ENCODE measurements at regions not wholly inside any gene's neighbourhood (a gene's known extent, or its start where the extent isn't known, plus 50 kb on each side); places are given as distances from the start of the nearest gene placed in this dataset.
"Not testable (repeated sequence)": the region's sequence is repeated elsewhere in the genome, so short reads cannot be mapped to it uniquely, and the experiment has no call there.

DNA sequence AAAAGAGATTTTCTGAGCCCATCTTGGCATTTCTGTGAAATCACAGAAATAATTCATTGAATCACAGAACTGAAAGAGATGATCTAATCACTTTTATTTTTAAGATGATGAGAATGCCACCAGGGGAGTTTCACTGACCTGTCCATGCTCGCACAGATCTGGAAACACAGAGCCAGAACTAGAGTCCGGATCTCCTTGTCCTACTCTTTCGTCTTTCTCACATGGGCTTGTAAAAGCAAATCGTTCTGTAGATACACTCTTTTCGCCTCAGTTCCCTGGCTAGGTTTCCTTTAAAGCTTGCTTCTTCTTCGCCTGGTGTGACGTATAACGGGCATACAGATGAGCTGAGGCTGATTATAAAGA, 122.5 kb upstream of the SPRED1 start:
- no peak for DNase-seq

DNA sequence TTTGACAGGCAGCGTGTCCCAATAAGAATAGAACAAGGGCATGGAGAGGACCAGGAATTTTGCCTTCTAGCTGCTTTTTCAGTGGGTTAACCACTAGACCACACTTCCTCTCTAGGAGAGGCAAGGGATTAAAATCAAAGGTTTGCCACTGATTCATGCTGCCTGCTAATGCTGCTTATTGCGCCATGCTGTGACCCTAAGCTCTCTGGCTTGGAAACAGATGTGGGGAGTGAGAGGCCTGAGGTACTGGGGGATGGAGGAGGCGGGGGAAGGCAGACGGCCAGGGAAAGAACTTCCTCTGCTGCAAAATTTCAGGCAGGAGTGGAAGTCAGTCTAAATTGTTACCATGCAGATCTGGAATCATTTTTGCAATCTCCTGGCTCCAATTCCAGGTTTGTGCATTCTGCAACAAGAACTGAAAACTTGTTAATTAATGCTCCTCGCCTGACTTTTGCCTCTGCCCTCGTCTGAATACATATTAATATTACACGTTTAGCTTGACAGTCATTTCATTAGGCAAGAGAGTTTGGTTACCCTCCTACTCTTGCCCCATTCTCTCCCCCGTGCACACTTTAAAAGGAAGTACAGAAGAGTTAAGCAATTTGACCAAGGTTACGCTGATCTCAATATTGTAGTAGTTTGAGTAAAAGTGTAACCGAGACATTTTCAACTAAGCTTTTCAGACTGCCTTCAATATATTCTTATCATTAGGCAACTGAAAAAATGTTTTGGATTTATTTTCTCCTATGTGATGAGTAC, 121.7 kb upstream of the SPRED1 start:
- DNase-seq, result no peak

GRCh38 chr15:38134252-38134651, 118.4 kb upstream of the SPRED1 start:
- no peak for DNase-seq

- not testable (repeated sequence) for DNase-seq
Measured at GRCh38 chr15:38142195-38142594, 110.4 kb upstream of the SPRED1 start.

- DNase-seq, result no peak
Measured at GRCh38 chr15:38144921-38145320, 107.7 kb upstream of the SPRED1 start.

DNA sequence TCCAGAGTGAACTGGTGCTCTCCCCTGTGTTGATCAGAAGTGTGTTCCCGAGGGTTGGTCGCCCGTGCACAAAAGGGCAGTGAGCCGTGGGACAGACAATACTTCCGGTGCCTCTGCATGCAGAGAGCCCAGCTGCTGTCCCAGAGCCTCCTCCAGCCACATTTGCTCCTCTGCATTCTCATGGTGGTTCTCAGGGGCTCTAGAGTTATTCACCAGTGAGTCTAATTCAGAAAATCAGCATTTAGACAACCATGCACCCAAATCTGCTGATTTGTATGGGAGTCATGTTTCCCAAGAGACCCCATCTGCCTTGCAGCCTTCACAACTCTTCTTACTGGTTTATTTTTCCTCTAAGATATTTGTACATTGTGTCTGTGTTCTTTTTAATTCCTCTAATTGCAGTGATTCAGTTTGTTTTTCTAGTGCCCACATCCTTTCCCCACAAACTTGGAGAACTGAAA, 107.0 kb upstream of the SPRED1 start:
- DNase-seq, result no peak

- DNase-seq, result no peak
Measured at GRCh38 chr15:38147246-38147645, 105.4 kb upstream of the SPRED1 start.

DNA sequence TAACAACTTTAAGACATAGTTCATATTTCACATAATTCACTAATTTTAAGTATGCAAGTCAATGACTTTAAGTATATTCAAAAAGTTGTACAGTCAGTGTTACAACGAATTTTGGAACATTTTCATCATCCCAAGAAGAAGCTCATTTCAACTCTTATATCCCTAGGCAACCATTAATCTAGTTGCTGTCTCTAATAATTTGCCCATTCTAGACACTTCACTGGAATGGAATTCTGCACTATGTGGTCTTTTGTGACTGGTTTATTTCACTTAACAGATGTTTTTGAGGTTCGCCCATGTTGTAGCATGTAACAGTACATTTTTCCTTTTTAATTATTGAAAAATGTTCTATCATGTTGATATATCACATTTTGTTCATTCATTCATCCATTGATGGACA, 104.2 kb upstream of the SPRED1 start:
- no peak for DNase-seq

GRCh38 chr15:38149315-38149714, 103.3 kb upstream of the SPRED1 start:
- DNase-seq, result no peak

DNA sequence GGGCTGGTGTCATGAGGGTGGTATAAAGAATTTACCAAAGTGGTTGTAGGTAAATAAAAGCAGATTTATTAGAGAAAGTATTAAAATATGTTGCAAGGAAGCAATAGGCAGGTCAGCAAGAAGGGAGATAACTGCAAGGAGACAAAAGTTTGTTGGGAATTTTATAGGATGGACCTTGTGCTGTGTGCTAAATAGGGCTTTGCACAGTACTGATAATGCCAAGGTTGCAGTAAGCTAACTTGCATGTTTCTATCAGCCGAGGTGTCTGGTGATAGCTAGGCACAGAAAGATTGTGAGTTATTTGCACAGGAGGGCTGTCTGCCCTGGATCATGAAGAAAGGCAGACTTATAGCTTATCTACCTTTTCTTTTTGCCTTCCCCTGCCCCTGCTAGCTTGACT, 102.5 kb upstream of the SPRED1 start:
- no peak for DNase-seq

- no peak for DNase-seq
Measured at GRCh38 chr15:38150794-38151193, 101.8 kb upstream of the SPRED1 start.

DNA sequence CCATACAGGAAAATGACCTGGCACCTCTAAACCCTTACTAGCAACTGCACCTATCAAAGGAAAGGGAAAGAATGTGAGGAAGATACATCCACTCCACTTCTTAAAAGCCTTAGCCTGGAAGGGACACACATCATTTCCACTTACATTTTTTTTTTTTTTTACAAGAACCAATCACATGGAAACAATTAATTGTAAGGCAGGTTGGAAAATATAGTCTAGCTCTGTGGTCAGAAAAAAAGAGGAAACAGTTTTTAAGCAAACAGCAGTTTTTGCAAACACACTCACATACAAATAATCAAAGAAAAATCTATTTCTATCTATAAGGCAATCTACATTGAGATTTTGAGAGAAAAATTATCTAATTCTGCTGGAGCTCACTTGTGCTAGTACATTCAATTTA, 98.9 kb upstream of the SPRED1 start:
- no peak for DNase-seq

DNA sequence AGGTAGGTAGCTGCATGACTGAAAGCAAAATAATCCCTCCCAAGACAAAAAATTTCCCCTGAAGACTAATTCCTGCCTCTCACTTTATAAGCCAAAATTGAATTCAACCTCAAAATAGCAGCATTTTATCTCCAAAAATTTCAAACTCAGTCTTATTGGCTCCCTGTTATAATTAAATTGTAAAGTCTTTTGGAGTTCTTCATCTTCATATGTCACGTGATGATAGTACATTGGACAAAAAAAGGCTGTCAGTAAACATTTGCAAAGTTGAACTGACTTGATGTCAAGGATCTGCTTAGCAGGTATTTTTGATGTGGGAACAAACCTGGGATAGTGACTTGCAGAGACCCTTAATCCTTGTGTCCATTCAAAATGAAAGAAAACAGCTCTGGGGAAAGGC, 98.4 kb upstream of the SPRED1 start:
- DNase-seq, result no peak

- DNase-seq, result no peak
Measured at GRCh38 chr15:38154837-38155236, 97.8 kb upstream of the SPRED1 start.

GRCh38 chr15:38163658-38164057, 89.0 kb upstream of the SPRED1 start:
- DNase-seq, result no peak

- no peak for DNase-seq
Measured at GRCh38 chr15:38164061-38164460, 88.6 kb upstream of the SPRED1 start.

- DNase-seq, result no peak
Measured at GRCh38 chr15:38164507-38164906, 88.1 kb upstream of the SPRED1 start.

- no peak for DNase-seq
Measured at GRCh38 chr15:38168467-38169070, 84.1 kb upstream of the SPRED1 start.

GRCh38 chr15:38171973-38172372, 80.7 kb upstream of the SPRED1 start:
- DNase-seq, result no peak

DNA sequence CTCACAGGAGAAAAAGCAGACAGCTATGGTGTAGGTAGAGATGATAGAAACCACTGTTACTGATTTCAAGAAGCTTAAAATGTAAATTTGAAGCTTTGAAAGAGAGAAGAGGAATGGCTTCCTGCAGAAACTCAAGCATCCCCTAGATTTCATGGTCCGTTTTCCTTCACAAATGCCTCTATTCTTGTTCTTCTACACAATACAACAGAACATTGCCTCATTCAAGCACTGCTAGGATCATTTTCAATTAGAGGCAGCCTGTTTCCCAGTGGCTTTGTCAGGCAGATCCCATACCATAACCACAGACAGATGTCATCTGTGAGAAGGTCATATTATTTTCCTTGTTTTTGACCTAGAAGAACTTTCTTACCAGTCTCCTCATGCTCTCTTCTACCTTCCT, 77.9 kb upstream of the SPRED1 start:
- no peak for DNase-seq

DNA sequence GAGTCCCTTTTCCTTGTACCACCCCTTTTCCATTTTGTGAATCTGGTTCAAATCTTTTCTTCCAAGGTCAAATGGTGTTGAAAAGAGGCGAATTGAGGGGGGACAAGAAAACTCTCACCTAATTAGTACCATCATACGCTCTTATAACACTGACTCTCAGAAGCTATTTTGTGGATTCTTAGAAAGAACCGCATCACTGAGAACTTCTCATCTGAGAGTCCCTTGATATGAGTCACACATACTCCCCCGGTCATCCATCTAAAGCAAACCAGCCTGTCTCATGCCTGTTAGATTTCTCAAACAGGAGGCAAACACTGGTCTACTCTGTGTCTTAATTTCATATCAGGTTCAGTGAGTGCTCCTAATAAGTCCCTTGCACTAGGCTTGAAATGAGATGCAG, 76.5 kb upstream of the SPRED1 start:
- DNase-seq, result no peak

- no peak for DNase-seq
Measured at GRCh38 chr15:38176691-38177090, 75.9 kb upstream of the SPRED1 start.

GRCh38 chr15:38182900-38183299, 69.7 kb upstream of the SPRED1 start:
- no peak for DNase-seq

GRCh38 chr15:38186507-38186906, 66.1 kb upstream of the SPRED1 start:
- no peak for DNase-seq

All from activated CD4-positive, alpha-beta T cell treated with anti-CD3 and anti-CD28 coated beads for 4 hours (primary cell).